22Rv1 (cell line): ENCODE measurements at regions not wholly inside any gene's neighbourhood (a gene's known extent, or its start where the extent isn't known, plus 50 kb on each side); places are given as distances from the start of the nearest gene placed in this dataset.

Experiments
- CTCF ChIP-seq: fragments of 450-650 bp; IDR thresholded peaks from 2 replicates; pipeline ENCODE4 v1.5.1; 2017; ENCODE audit warnings: mild to moderate bottlenecking
- ZFX ChIP-seq: fragments of 450-650 bp; IDR thresholded peaks from 2 replicates; pipeline ENCODE4 v1.6.1; 2017; ENCODE audit warnings: antibody characterized with exemption, borderline replicate concordance

DNA sequence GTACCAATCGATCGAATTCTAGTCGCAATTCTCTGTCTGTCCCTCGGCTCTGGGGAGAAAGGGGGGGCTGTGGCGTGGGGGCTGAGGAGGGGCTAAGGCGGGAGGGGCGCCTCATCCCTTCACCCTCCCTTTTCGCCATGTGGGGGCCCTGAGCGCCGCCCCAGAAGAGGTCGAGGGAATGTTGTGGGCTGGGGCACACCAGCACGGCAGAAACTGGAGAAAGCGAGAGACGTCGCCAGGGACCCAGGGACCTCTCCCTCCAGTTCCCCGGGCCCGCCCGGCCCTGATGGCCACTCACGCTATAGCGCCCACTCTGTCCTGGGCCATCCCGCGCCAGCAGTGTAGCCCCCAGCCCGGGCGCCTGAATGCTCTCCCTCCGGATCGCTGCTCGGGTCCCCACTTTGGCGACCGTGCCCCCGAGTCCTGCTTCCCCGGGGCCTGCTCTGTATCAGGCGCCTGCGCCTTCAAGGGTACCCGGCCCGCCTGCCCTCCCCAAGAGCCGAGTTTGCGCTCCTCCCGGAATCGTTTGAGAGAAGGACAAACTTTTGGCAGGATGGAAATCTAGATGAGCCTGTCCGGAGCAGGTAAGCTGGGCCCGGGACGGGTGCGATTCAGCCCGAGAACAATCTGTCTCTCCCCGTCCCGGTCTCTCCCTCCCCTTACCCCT lies 62.6 kb downstream of the SMUG1 start:
- TF ChIP-seq CTCF (0 out of 2 replicates have a peak, but pooled peaks have one; percentile 14), ZFX (no peak)
